ENCODE measurements at regions not wholly inside any gene's neighbourhood (a gene's known extent, or its start where the extent isn't known, plus 50 kb on each side); places are given as distances from the start of the nearest gene placed in this dataset.

GRCh38 chr22:48647051-48647450 is 1180.6 kb downstream of the BRD1 start:
- Histone ChIP-seq H4K20me1 (ENCODE audit: insufficient read depth) (no peaks in the 10 kb centered on the region), H3K27ac (ENCODE audit: low read depth, low read length) (no peak overlapping the region), H3K4me2 (ENCODE audit: low read length) (no peak overlapping the region), H3K36me3 (ENCODE audit: control insufficient read depth in 1 of 2, insufficient read depth in 2 of 2, low read length in 2 of 2) (no peaks in the 10 kb centered on the region), H2AFZ (ENCODE audit: low read depth, low read length, poor library complexity, severe bottlenecking) (no peak overlapping the region), H3K9ac (ENCODE audit: low read length) (no peak overlapping the region), H3K9me3 (ENCODE audit: control insufficient read depth in 1 of 2, insufficient read depth in 1 of 2, low read depth in 1 of 2, low read length in 2 of 2) (no peaks in the 10 kb centered on the region), H3K27me3 (ENCODE audit: insufficient read depth, low read length) (no peaks in the 10 kb centered on the region), H3K79me2 (ENCODE audit: insufficient read depth, low read length) (no peaks in the 10 kb centered on the region), H3K4me1 (ENCODE audit: control insufficient read depth in 1 of 2, insufficient read depth in 2 of 2, low read length in 2 of 2) (no peaks in the 10 kb centered on the region), H3K4me3 (replicated peaks in 1 of 2; ENCODE audit: low read depth in 1 of 2, low read length in 2 of 2) (no peak overlapping the region), H3K9me2 (ENCODE audit: insufficient read depth) (no peaks in the 10 kb centered on the region)
- intact Hi-C loops (cut with micrococcal nuclease), result no loop called here
- POLR2A ChIA-PET, result no interaction called here
- no peak for DNase-seq (ENCODE audit: low read depth, low spot score)
- TF ChIP-seq SIN3A (IDR thresholded peaks at IDR 0.05; ENCODE audit: low read depth) (no peak), JUND (IDR thresholded peaks at IDR 0.05) (no peak), ELF1 (IDR thresholded peaks at IDR 0.05; ENCODE audit: borderline replicate concordance, low read depth) (no peak), CEBPB (IDR thresholded peaks at IDR 0.05; ENCODE audit: low read depth) (no peak), EZH2 (IDR thresholded peaks at IDR 0.05) (no peak), RAD21 (IDR thresholded peaks at IDR 0.05; ENCODE audit: low read depth) (no peak), POLR2A (IDR thresholded peaks at IDR 0.05; ENCODE audit: borderline replicate concordance, extremely low read depth, insufficient read depth, insufficient read length) (no peak), SP1 (IDR thresholded peaks at IDR 0.05; ENCODE audit: low read depth) (no peak), YY1 (IDR thresholded peaks at IDR 0.05; ENCODE audit: extremely low read depth, insufficient replicate concordance, low read depth, low read length) (no peak), POLR2AphosphoS5 (IDR thresholded peaks at IDR 0.05; ENCODE audit: low read depth, low read length) (no peak), TCF7L2 (IDR thresholded peaks at IDR 0.05; ENCODE audit: borderline replicate concordance, extremely low read depth, insufficient read depth, insufficient read length) (no peak), CBX3 (IDR thresholded peaks at IDR 0.05; ENCODE audit: low read depth) (no peak), ZFX (IDR thresholded peaks at IDR 0.05) (no peak), FOSL1 (IDR thresholded peaks at IDR 0.05; ENCODE audit: low read depth) (no peak), EZH2phosphoT487 (IDR thresholded peaks at IDR 0.05; ENCODE audit: borderline replicate concordance) (no peak)
- TF ChIP-seq, protein P1, sequence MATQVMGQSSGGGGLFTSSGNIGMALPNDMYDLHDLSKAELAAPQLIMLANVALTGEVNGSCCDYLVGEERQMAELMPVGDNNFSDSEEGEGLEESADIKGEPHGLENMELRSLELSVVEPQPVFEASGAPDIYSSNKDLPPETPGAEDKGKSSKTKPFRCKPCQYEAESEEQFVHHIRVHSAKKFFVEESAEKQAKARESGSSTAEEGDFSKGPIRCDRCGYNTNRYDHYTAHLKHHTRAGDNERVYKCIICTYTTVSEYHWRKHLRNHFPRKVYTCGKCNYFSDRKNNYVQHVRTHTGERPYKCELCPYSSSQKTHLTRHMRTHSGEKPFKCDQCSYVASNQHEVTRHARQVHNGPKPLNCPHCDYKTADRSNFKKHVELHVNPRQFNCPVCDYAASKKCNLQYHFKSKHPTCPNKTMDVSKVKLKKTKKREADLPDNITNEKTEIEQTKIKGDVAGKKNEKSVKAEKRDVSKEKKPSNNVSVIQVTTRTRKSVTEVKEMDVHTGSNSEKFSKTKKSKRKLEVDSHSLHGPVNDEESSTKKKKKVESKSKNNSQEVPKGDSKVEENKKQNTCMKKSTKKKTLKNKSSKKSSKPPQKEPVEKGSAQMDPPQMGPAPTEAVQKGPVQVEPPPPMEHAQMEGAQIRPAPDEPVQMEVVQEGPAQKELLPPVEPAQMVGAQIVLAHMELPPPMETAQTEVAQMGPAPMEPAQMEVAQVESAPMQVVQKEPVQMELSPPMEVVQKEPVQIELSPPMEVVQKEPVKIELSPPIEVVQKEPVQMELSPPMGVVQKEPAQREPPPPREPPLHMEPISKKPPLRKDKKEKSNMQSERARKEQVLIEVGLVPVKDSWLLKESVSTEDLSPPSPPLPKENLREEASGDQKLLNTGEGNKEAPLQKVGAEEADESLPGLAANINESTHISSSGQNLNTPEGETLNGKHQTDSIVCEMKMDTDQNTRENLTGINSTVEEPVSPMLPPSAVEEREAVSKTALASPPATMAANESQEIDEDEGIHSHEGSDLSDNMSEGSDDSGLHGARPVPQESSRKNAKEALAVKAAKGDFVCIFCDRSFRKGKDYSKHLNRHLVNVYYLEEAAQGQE (IDR thresholded peaks at IDR 0.05; ENCODE audit: low read depth), result no peak
- TF ChIP-seq, protein P2, sequence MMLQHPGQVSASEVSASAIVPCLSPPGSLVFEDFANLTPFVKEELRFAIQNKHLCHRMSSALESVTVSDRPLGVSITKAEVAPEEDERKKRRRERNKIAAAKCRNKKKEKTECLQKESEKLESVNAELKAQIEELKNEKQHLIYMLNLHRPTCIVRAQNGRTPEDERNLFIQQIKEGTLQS (IDR thresholded peaks at IDR 0.05), result no peak
- no TSS peak for BruUV-seq (replicated peaks)
- ATAC-seq, result no peak
- CTCF ChIA-PET, result no interaction called here
- RAD21 ChIA-PET (ENCODE audit: low non-redundant PET in 1 of 2, low total read pairs in 2 of 2, uncharacterized antibody in 2 of 2, unreplicated experiment in 2 of 2), result no interaction called here
